HL-60 (cell line): ENCODE measurements at regions not wholly inside any gene's neighbourhood (a gene's known extent, or its start where the extent isn't known, plus 50 kb on each side); places are given as distances from the start of the nearest gene placed in this dataset.

Experiments used
- POLR2AphosphoS5 ChIP-seq: IDR thresholded peaks from 2 replicates; pipeline ENCODE4 v1.6.1; 2012; ENCODE audit warnings: low read depth
- TF ChIP-seq, protein P1 (sequence below): IDR thresholded peaks from 2 replicates; pipeline ENCODE4 v1.6.1; 2012; ENCODE audit warnings: low read depth; ENCODE audit not compliant: insufficient replicate concordance

DNA sequence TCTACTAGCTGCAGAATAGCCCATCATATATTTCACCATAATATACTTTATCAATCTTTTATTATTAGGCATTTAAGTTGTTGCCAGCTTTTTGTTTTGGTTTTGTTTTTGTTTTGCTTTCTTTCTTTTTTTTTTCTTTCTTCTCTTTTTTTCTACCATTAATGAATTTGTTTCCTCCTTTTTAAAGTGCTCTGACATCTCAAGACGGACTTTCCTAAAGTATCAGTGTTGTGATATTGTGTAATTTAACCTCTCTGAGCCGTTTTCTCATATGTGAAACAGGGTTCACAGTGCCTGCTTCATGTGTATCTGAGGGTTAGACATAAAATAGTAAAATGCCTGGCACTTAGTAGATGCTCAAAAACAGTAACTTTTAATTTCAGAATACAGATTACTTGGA lies 109.5 kb upstream of the IL12A start:
- TF ChIP-seq POLR2AphosphoS5 = no peak
- TF ChIP-seq, protein P1, sequence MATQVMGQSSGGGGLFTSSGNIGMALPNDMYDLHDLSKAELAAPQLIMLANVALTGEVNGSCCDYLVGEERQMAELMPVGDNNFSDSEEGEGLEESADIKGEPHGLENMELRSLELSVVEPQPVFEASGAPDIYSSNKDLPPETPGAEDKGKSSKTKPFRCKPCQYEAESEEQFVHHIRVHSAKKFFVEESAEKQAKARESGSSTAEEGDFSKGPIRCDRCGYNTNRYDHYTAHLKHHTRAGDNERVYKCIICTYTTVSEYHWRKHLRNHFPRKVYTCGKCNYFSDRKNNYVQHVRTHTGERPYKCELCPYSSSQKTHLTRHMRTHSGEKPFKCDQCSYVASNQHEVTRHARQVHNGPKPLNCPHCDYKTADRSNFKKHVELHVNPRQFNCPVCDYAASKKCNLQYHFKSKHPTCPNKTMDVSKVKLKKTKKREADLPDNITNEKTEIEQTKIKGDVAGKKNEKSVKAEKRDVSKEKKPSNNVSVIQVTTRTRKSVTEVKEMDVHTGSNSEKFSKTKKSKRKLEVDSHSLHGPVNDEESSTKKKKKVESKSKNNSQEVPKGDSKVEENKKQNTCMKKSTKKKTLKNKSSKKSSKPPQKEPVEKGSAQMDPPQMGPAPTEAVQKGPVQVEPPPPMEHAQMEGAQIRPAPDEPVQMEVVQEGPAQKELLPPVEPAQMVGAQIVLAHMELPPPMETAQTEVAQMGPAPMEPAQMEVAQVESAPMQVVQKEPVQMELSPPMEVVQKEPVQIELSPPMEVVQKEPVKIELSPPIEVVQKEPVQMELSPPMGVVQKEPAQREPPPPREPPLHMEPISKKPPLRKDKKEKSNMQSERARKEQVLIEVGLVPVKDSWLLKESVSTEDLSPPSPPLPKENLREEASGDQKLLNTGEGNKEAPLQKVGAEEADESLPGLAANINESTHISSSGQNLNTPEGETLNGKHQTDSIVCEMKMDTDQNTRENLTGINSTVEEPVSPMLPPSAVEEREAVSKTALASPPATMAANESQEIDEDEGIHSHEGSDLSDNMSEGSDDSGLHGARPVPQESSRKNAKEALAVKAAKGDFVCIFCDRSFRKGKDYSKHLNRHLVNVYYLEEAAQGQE = no peak
